HepG2 (cell line): ENCODE measurements at regions not wholly inside any gene's neighbourhood (a gene's known extent, or its start where the extent isn't known, plus 50 kb on each side); places are given as distances from the start of the nearest gene placed in this dataset.
"Not testable (repeated sequence)": the region's sequence is repeated elsewhere in the genome, so short reads cannot be mapped to it uniquely, and the experiment has no call there.

Experiments
- ATAC-seq: fragments of 200-7000 bp; cut with Tn5 transposase; 3 replicates; pipeline ENCODE4 v1.9.1; 2020; ENCODE audit warnings: mild to moderate bottlenecking, moderate library complexity
- BruUV-seq: library from RNA; stranded (reverse); fragments of 400-500 nt; replicated peaks from 2 replicates; lab custom pipeline; 2021; lab: Mats Ljungman, UMichigan
- CTCF ChIA-PET: fragments of 300-600 bp; formaldehyde crosslinking; extraction: SDS; loops from one replicate; lab custom pipeline; 2021; ENCODE audit warnings: low total read pairs, inconsistent platforms, low intra/inter-chr PET ratio; lab: Yijun Ruan, JAX
- POLR2A ChIA-PET: fragments of 350-600 bp; sonication (Branson Sonifier 250); formaldehyde crosslinking; loops from one replicate; lab custom pipeline; 2020; ENCODE audit warnings: antibody characterized with exemption, inconsistent platforms; lab: Yijun Ruan, JAX
- DNase-seq: peaks from one replicate; pipeline ENCODE4 v3.0.0-alpha.2; 2015; ENCODE audit warnings: low spot score
- FAIRE-seq: peaks from 3 replicates; lab custom pipeline; 2011; peaks lifted over from hg19 to GRCh38; lab: Jason Lieb, UNC
- H2AFZ ChIP-seq: one replicate; pipeline ENCODE4 v1.6.1; 2011; ENCODE audit warnings: low read length, inconsistent platforms
- H3K27ac ChIP-seq: fragments of 300-600 bp; 3 replicates; pipeline ENCODE4 v1.8.0; 2011; ENCODE audit warnings: mixed run types, mild to moderate bottlenecking, mixed read lengths, low read length, inconsistent platforms; ENCODE audit not compliant: insufficient read depth; ENCODE audit errors: extremely low read length
- H3K27me3 ChIP-seq, 2 experiments: fragments of 200-600 bp in 1 of 2; 2 replicates in 1 of 2; 3 replicates in 1 of 2; pipeline versions ENCODE4 v1.6.0 to v1.8.0; 2011; ENCODE audit warnings: low read length in 2 of 2, mild to moderate bottlenecking in 2 of 2, moderate library complexity in 2 of 2, inconsistent platforms in 1 of 2; ENCODE audit not compliant: insufficient read depth in 2 of 2, control insufficient read depth in 1 of 2
- H3K36me3 ChIP-seq, 2 experiments: fragments of 200-600 bp in 1 of 2; replicated peaks in 1 of 2; 2 replicates in 1 of 2; 3 replicates in 1 of 2; pipeline versions ENCODE4 v1.5.1 to v1.8.0; 2011; ENCODE audit warnings: low read length in 2 of 2, inconsistent platforms in 1 of 2; ENCODE audit not compliant: insufficient read depth in 2 of 2, control insufficient read depth in 1 of 2
- H3K4me1 ChIP-seq: 2 replicates; pipeline ENCODE4 v1.5.1; 2012; ENCODE audit warnings: low read length, inconsistent platforms; ENCODE audit not compliant: insufficient read depth
- H3K4me2 ChIP-seq: 2 replicates; pipeline ENCODE4 v1.6.0; 2011; ENCODE audit warnings: low read depth, low read length, inconsistent platforms
- H3K4me3 ChIP-seq, 3 experiments: fragments of 200-600 bp in 1 of 3; sonication (generic), shearing (Covaris generic) in 1 of 3; replicated peaks in 1 of 3; 2 replicates each; pipeline ENCODE4 v1.5.1; 2011 to 2016; ENCODE audit warnings: low read length in 3 of 3, inconsistent platforms in 2 of 3, low read depth in 2 of 3, mild to moderate bottlenecking in 2 of 3, control low read depth in 1 of 3, mixed read lengths in 1 of 3; ENCODE audit not compliant: insufficient read depth in 1 of 3
- H3K79me2 ChIP-seq: one replicate; pipeline ENCODE4 v1.6.1; 2011; ENCODE audit warnings: low read length, inconsistent platforms; ENCODE audit not compliant: insufficient read depth
- H3K9ac ChIP-seq: 2 replicates; pipeline ENCODE4 v1.6.0; 2011; ENCODE audit warnings: mild to moderate bottlenecking, low read depth, low read length, inconsistent platforms; ENCODE audit not compliant: insufficient read depth
- H3K9me3 ChIP-seq: 2 replicates; pipeline ENCODE4 v1.5.1; 2012; ENCODE audit warnings: mild to moderate bottlenecking, low read length
- H4K20me1 ChIP-seq: 2 replicates; pipeline ENCODE4 v1.6.0; 2011; ENCODE audit warnings: inconsistent platforms, mild to moderate bottlenecking, low read length, moderate library complexity; ENCODE audit not compliant: insufficient read depth
- FOXA3 ChIP-seq: IDR thresholded peaks from 2 replicates; pipeline ENCODE4 v1.6.1; 2016; ENCODE audit warnings: missing genetic modification reagents, missing compliant biosample characterization
- HNF4A ChIP-seq: sonication (generic); formaldehyde crosslinking; IDR thresholded peaks from 2 replicates; pipeline ENCODE4 v1.4.0; 2020; ENCODE audit warnings: missing genetic modification reagents
- ZBTB42 ChIP-seq: sonication (generic); formaldehyde crosslinking; IDR thresholded peaks from 2 replicates; pipeline ENCODE4 v1.5.0; 2020; ENCODE audit warnings: mild to moderate bottlenecking, missing genetic modification reagents
- ZNF782 ChIP-seq: sonication (generic); formaldehyde crosslinking; IDR thresholded peaks from 2 replicates; pipeline ENCODE4 v1.4.0; 2020; ENCODE audit warnings: missing genetic modification reagents, mild to moderate bottlenecking, borderline replicate concordance
- ZNF800 ChIP-seq: sonication (generic); formaldehyde crosslinking; IDR thresholded peaks from 2 replicates; pipeline ENCODE4 v1.4.0; 2020; ENCODE audit warnings: missing genetic modification reagents
- WGBS: methylation state at CpG from one replicate; pipeline ENCODE4 v1.1.6; 2017; ENCODE audit warnings: low lambda C conversion rate; 5-methylcytosine and 5-hydroxymethylcytosine counted together
- in situ Hi-C: cut with HindIII; loops from 2 replicates; pipeline ENCODE4 v1.10.0; 2017; ENCODE audit warnings: low pct_unique_long_range_greater_than_20kb; ENCODE audit not compliant: extremely low pct_ligation_motif_present
- intact Hi-C: fragments of 100-400 bp; cut with micrococcal nuclease; formaldehyde crosslinking; loops from one replicate; pipeline ENCODE4 v1.10.0; 2022; ENCODE audit not compliant: unreplicated experiment

GRCh38 chr2:189238903-189239302 lies 59.3 kb upstream of the COL5A2 start:
- intact Hi-C loops: no loop called here
- Histone ChIP-seq H3K36me3 (no peaks in the 10 kb centered on the region), H3K9me3 (no peaks in the 10 kb centered on the region), H3K27me3 (no peaks in the 10 kb centered on the region), H3K27ac (no peak overlapping the region), H3K9ac (no peak overlapping the region), H3K4me2 (no peak overlapping the region)
- CTCF ChIA-PET: no interaction called here
- TF ChIP-seq ZNF782 (no peak), ZBTB42 (CRISPR knock-in tag) (no peak), HNF4A (CRISPR knock-in tag) (0 out of 2 replicates have a peak, but pooled peaks have one; percentile 35), FOXA3 (peak; percentile 21; the same call in 1 of the 2 replicates), ZNF800 (CRISPR knock-in tag) (no peak)
- TF ChIP-seq, all 625 proteins: peak for 2
- Histone ChIP-seq H3K79me2 (no peaks in the 10 kb centered on the region), H4K20me1 (no peaks in the 10 kb centered on the region), H2AFZ (no peak overlapping the region), H3K4me3 (no peak overlapping the region), H3K4me1 (no peaks in the 10 kb centered on the region)
- no peak for ATAC-seq
- no TSS peak for BruUV-seq
- in situ Hi-C loops: no loop called here
- POLR2A ChIA-PET: no interaction called here
- no peak for DNase-seq
- no peak for FAIRE-seq

- H3K4me1 ChIP-seq, H3K27me3 ChIP-seq, ATAC-seq, FAIRE-seq, intact Hi-C loops, H3K4me3 ChIP-seq, POLR2A ChIA-PET, H3K79me2 ChIP-seq, in situ Hi-C loops, H4K20me1 ChIP-seq, DNase-seq, H3K9me3 ChIP-seq, BruUV-seq, H3K27ac ChIP-seq, H3K36me3 ChIP-seq, H3K9ac ChIP-seq, H2AFZ ChIP-seq, H3K4me2 ChIP-seq, CTCF ChIA-PET: not testable (repeated sequence)
- WGBS: 24% methylated on average over 1 of the region's 1 CpG
These were observed 64.3 kb upstream of the COL5A2 start for GRCh38 chr2:189243843-189244242.
